ENCODE measurements at regions not wholly inside any gene's neighbourhood (a gene's known extent, or its start where the extent isn't known, plus 50 kb on each side); places are given as distances from the start of the nearest gene placed in this dataset.
"Not testable (repeated sequence)": the region's sequence is repeated elsewhere in the genome, so short reads cannot be mapped to it uniquely, and the experiment has no call there.

- no peak for DNase-seq
Observed at GRCh38 chr5:92760550-92760949, 820.5 kb downstream of the NR2F1-AS1 start.

GRCh38 chr5:92758552-92758951 is 822.5 kb downstream of the NR2F1-AS1 start:
- no peak for DNase-seq

- DNase-seq, result no peak
Observed at GRCh38 chr5:92749943-92750342, 831.1 kb downstream of the NR2F1-AS1 start.

- DNase-seq, result no peak
Observed at GRCh38 chr5:92748072-92748676, 832.8 kb downstream of the NR2F1-AS1 start.

GRCh38 chr5:92741906-92742305 is 839.1 kb downstream of the NR2F1-AS1 start:
- DNase-seq, result no peak

GRCh38 chr5:92734211-92734940 is 846.6 kb downstream of the NR2F1-AS1 start:
- DNase-seq, result no peak

GRCh38 chr5:92730486-92730885 is 850.5 kb downstream of the NR2F1-AS1 start:
- DNase-seq, result no peak

GRCh38 chr5:92729088-92729487 is 851.9 kb downstream of the NR2F1-AS1 start:
- DNase-seq, result no peak

- no peak for DNase-seq
Observed at GRCh38 chr5:92715946-92716520, 865.0 kb downstream of the NR2F1-AS1 start.

- DNase-seq, result no peak
Observed at GRCh38 chr5:92713826-92714225, 867.2 kb downstream of the NR2F1-AS1 start.

GRCh38 chr5:92713335-92713743 is 867.7 kb downstream of the NR2F1-AS1 start:
- no peak for DNase-seq

- no peak for DNase-seq
Observed at GRCh38 chr5:92711956-92712355, 869.1 kb downstream of the NR2F1-AS1 start.

GRCh38 chr5:92704590-92704989 is 876.4 kb downstream of the NR2F1-AS1 start:
- no peak for DNase-seq

- no peak for DNase-seq
Observed at GRCh38 chr5:92703976-92704375, 877.0 kb downstream of the NR2F1-AS1 start.

- no peak for DNase-seq
Observed at GRCh38 chr5:92695123-92696003, 885.7 kb downstream of the NR2F1-AS1 start.

- no peak for DNase-seq
Observed at GRCh38 chr5:92694067-92694466, 887.0 kb downstream of the NR2F1-AS1 start.

- DNase-seq, result not testable (repeated sequence)
Observed at GRCh38 chr5:92691955-92692354, 889.1 kb downstream of the NR2F1-AS1 start.

GRCh38 chr5:92687821-92688722 is 892.9 kb downstream of the NR2F1-AS1 start:
- DNase-seq, result no peak

GRCh38 chr5:92678640-92679039 is 902.4 kb downstream of the NR2F1-AS1 start:
- no peak for DNase-seq

- DNase-seq, result no peak
Observed at GRCh38 chr5:92676215-92677165, 904.5 kb downstream of the NR2F1-AS1 start.

- no peak for DNase-seq
Observed at GRCh38 chr5:92674321-92674720, 906.7 kb downstream of the NR2F1-AS1 start.
